ENCODE measurements at regions not wholly inside any gene's neighbourhood (a gene's known extent, or its start where the extent isn't known, plus 50 kb on each side); places are given as distances from the start of the nearest gene placed in this dataset.
"Not testable (repeated sequence)": the region's sequence is repeated elsewhere in the genome, so short reads cannot be mapped to it uniquely, and the experiment has no call there.

DNA sequence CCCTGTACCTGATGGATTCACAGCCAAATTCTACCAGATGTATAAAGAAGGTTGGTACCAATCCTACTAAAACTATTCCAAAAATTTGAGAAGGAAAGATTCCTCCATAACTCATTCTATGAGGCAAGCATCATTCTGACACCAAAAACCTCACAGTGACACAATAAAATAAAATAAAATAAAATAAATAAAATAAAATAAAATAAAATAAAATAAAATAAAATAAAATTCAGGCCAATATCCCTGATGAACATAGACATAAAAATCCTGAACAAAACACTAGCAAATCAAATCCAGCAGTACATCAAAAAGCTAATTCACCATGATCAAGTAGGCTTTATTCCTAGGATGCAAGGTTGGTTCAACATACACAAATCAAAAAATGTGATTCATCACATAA is 108.1 kb downstream of the PROX1 start:
- H3K36me3 ChIP-seq (ENCODE audit: insufficient read depth, low read length); H3K4me3 ChIP-seq (ENCODE audit: low read depth, low read length, poor library complexity, severe bottlenecking); H2AFZ ChIP-seq (ENCODE audit: low read length); intact Hi-C loops (cut with micrococcal nuclease; ENCODE audit: unreplicated experiment); CTCF ChIA-PET (ENCODE audit: unreplicated experiment); H3K9me3 ChIP-seq (ENCODE audit: low read length); H3K79me2 ChIP-seq (ENCODE audit: insufficient read depth, low read depth, low read length); BruUV-seq (replicated peaks); H3K9me2 ChIP-seq (ENCODE audit: insufficient read depth, low read length); H4K20me1 ChIP-seq (ENCODE audit: insufficient read depth, low read length); H3K4me2 ChIP-seq (ENCODE audit: low read length); H3K4me1 ChIP-seq (ENCODE audit: insufficient read depth, low read length, poor library complexity, severe bottlenecking); DNase-seq (ENCODE audit: low spot score); H3K27ac ChIP-seq (ENCODE audit: low read depth, low read length, poor library complexity, severe bottlenecking); POLR2A ChIA-PET: not testable (repeated sequence)

- no peak for DNase-seq (ENCODE audit: low spot score)
- no peak overlapping the region for H3K4me3 ChIP-seq (ENCODE audit: low read depth, low read length, poor library complexity, severe bottlenecking)
- intact Hi-C loops (cut with micrococcal nuclease; ENCODE audit: unreplicated experiment): no loop called here
- no peak for TF ChIP-seq EZH2phosphoT487 (IDR thresholded peaks at IDR 0.05; ENCODE audit: borderline replicate concordance, low read depth, low read length)
- TF ChIP-seq, protein P1, sequence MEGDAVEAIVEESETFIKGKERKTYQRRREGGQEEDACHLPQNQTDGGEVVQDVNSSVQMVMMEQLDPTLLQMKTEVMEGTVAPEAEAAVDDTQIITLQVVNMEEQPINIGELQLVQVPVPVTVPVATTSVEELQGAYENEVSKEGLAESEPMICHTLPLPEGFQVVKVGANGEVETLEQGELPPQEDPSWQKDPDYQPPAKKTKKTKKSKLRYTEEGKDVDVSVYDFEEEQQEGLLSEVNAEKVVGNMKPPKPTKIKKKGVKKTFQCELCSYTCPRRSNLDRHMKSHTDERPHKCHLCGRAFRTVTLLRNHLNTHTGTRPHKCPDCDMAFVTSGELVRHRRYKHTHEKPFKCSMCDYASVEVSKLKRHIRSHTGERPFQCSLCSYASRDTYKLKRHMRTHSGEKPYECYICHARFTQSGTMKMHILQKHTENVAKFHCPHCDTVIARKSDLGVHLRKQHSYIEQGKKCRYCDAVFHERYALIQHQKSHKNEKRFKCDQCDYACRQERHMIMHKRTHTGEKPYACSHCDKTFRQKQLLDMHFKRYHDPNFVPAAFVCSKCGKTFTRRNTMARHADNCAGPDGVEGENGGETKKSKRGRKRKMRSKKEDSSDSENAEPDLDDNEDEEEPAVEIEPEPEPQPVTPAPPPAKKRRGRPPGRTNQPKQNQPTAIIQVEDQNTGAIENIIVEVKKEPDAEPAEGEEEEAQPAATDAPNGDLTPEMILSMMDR (conservative IDR thresholded peaks at IDR 0.05; ENCODE audit: low read length): no peak
- H3K9me3 ChIP-seq (ENCODE audit: low read length): no peaks in the 10 kb centered on the region
- ChIA-PET POLR2A (interaction anchor here (1.3 kb wide), 1 partner anchor 7 kb away, joined by 3 read pairs; no protein-coding TSS in a partner anchor), CTCF (ENCODE audit: unreplicated experiment) (no interaction called here)
- no peaks in the 10 kb centered on the region for H4K20me1 ChIP-seq (ENCODE audit: insufficient read depth, low read length)
- H2AFZ ChIP-seq (ENCODE audit: low read length): no peak overlapping the region
- H3K4me1 ChIP-seq (ENCODE audit: insufficient read depth, low read length, poor library complexity, severe bottlenecking): no peaks in the 10 kb centered on the region
- BruUV-seq (replicated peaks): no TSS peak
- no peaks in the 10 kb centered on the region for H3K9me2 ChIP-seq (ENCODE audit: insufficient read depth, low read length)
- H3K36me3 ChIP-seq (ENCODE audit: insufficient read depth, low read length): no peaks in the 10 kb centered on the region
- H3K4me2 ChIP-seq (ENCODE audit: low read length): no peak overlapping the region
- H3K79me2 ChIP-seq (ENCODE audit: insufficient read depth, low read depth, low read length): no peaks in the 10 kb centered on the region
- H3K27ac ChIP-seq (ENCODE audit: low read depth, low read length, poor library complexity, severe bottlenecking): no peak overlapping the region
These were observed 113.5 kb downstream of the PROX1 start for GRCh38 chr1:214101246-214101645.

DNA sequence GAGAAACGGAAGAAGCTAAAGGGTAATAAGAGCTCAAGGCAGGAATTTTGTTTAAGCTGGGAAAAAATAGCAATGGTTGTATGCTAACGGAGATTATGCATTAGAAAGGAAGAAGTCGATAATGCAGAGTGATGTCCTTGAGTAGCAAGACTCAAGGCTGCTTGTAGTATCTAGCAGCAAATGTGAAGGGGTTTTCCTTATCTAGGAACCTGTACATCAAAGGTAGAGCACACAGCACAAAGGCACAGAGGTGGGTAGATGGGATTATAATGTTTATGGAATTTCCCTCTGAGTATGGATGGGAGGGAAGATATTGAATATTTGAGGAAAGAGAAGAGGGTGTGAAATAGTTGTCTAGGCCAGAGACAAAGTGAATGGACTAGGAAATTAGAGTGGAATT is 114.1 kb downstream of the PROX1 start:
- Histone ChIP-seq H2AFZ (ENCODE audit: low read length) (no peak overlapping the region), H3K4me3 (ENCODE audit: low read depth, low read length, poor library complexity, severe bottlenecking) (no peak overlapping the region), H3K79me2 (ENCODE audit: insufficient read depth, low read depth, low read length) (no peaks in the 10 kb centered on the region), H3K36me3 (ENCODE audit: insufficient read depth, low read length) (no peaks in the 10 kb centered on the region), H3K9me2 (ENCODE audit: insufficient read depth, low read length) (no peaks in the 10 kb centered on the region), H3K4me2 (ENCODE audit: low read length) (no peak overlapping the region), H3K27ac (ENCODE audit: low read depth, low read length, poor library complexity, severe bottlenecking) (no peak overlapping the region), H4K20me1 (ENCODE audit: insufficient read depth, low read length) (no peaks in the 10 kb centered on the region), H3K4me1 (ENCODE audit: insufficient read depth, low read length, poor library complexity, severe bottlenecking) (no peaks in the 10 kb centered on the region), H3K9me3 (ENCODE audit: low read length) (no peaks in the 10 kb centered on the region)
- DNase-seq (ENCODE audit: low spot score): no peak
- POLR2A ChIA-PET: interaction anchor here (1.3 kb wide), 1 partner anchor 8 kb away, joined by 3 read pairs; no protein-coding TSS in a partner anchor
- CTCF ChIA-PET (ENCODE audit: unreplicated experiment): no interaction called here
- TF ChIP-seq, protein P1 (conservative IDR thresholded peaks at IDR 0.05; ENCODE audit: low read length): no peak
- TF ChIP-seq EZH2phosphoT487 (IDR thresholded peaks at IDR 0.05; ENCODE audit: borderline replicate concordance, low read depth, low read length): no peak
- intact Hi-C loops (cut with micrococcal nuclease; ENCODE audit: unreplicated experiment): no loop called here
- BruUV-seq (replicated peaks): no TSS peak

All from OCI-LY7 (cell line).